ENCODE measurements at regions not wholly inside any gene's neighbourhood (a gene's known extent, or its start where the extent isn't known, plus 50 kb on each side); places are given as distances from the start of the nearest gene placed in this dataset.

GRCh38 chr9:81096625-81097024, 592.7 kb downstream of the TLE1 start:
- POLR2A ChIA-PET, result interaction anchor here (0.5 kb wide), 1 partner anchor 1245 kb away, joined by 5 read pairs; no protein-coding TSS in a partner anchor
- dilution Hi-C loops (cut with MboI; ENCODE audit: extremely low pct_ligation_motif_present, low sequenced_read_pairs) (no loop called here), intact Hi-C loops (cut with micrococcal nuclease) (no loop called here)
- Histone ChIP-seq H3K36me3 (ENCODE audit: control insufficient read depth in 2 of 2, extremely low read depth in 1 of 2, insufficient read depth in 2 of 2, low read length in 2 of 2) (no peaks in the 10 kb centered on the region), H3K27ac (ENCODE audit: insufficient read depth, low read depth, low read length) (no peak overlapping the region), H3K9ac (replicated peaks; ENCODE audit: extremely low read depth, insufficient read depth, low read length) (no peak overlapping the region), H2AFZ (ENCODE audit: low read depth, low read length) (no peak overlapping the region), H3K4me2 (ENCODE audit: insufficient read depth, low read length) (no peak overlapping the region), H3K4me1 (ENCODE audit: control insufficient read depth, extremely low read depth, insufficient read depth, low read length) (no peaks in the 10 kb centered on the region), H3K9me1 (replicated peaks; ENCODE audit: control insufficient read depth, extremely low read depth, insufficient read depth, low read length) (no peaks in the 10 kb centered on the region), H3K27me3 (ENCODE audit: control insufficient read depth in 2 of 2, insufficient read depth in 2 of 2, low read length in 2 of 2) (no peaks in the 10 kb centered on the region), H4K20me1 (replicated peaks; ENCODE audit: control insufficient read depth, extremely low read depth, insufficient read depth, low read length) (no peaks in the 10 kb centered on the region), H3K9me3 (replicated peaks; ENCODE audit: control insufficient read depth, insufficient read depth, low read length) (no peaks in the 10 kb centered on the region), H3K79me2 (ENCODE audit: control insufficient read depth, insufficient read depth, low read length) (no peaks in the 10 kb centered on the region), H3K4me3 (replicated peaks in 1 of 3; ENCODE audit: insufficient read depth in 1 of 3, low read depth in 1 of 3, low read length in 3 of 3) (no peak overlapping the region)
- CTCF ChIA-PET, result interaction anchor here (1.2 kb wide), 1 partner anchor 16 kb away, joined by 3 read pairs; no protein-coding TSS in a partner anchor
- DNase-seq (ENCODE audit: low read depth, low spot score) (no peak), FAIRE-seq (no peak)
- TF ChIP-seq CTCF (IDR thresholded peaks at IDR 0.05; ENCODE audit: extremely low read depth in 1 of 2, insufficient read depth in 1 of 2, low read depth in 1 of 2, low read length in 2 of 2), result no peak
- TF ChIP-seq EZH2 (IDR thresholded peaks at IDR 0.05; ENCODE audit: borderline replicate concordance, low read depth, low read length, severe bottlenecking), result no peak
- TF ChIP-seq GATA2 (IDR thresholded peaks at IDR 0.05; ENCODE audit: insufficient read depth, insufficient read length, low read depth, low read length), result no peak
- TF ChIP-seq, protein P1, sequence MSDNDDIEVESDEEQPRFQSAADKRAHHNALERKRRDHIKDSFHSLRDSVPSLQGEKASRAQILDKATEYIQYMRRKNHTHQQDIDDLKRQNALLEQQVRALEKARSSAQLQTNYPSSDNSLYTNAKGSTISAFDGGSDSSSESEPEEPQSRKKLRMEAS (IDR thresholded peaks at IDR 0.05; ENCODE audit: insufficient read depth, insufficient read length), result no peak
- TF ChIP-seq POLR2AphosphoS5 (IDR thresholded peaks at IDR 0.05; ENCODE audit: insufficient read depth, low read depth, low read length), result no peak
- TF ChIP-seq MYC (IDR thresholded peaks at IDR 0.05; ENCODE audit: low read depth, low read length), result no peak
- no peak for TF ChIP-seq JUN (IDR thresholded peaks at IDR 0.05; ENCODE audit: borderline replicate concordance, insufficient read depth, insufficient read length, low read depth)
- no peak for TF ChIP-seq POLR2A (IDR thresholded peaks at IDR 0.05; ENCODE audit: low read depth, low read length)
- no peak for TF ChIP-seq FOS (IDR thresholded peaks at IDR 0.05; ENCODE audit: borderline replicate concordance, insufficient read depth, low read length)
- no TSS peak for BruUV-seq (replicated peaks)
